Spleen (tissue), 7 donors: ENCODE measurements at regions not wholly inside any gene's neighbourhood (a gene's known extent, or its start where the extent isn't known, plus 50 kb on each side); places are given as distances from the start of the nearest gene placed in this dataset.

ENCODE experiments used
- POLR2A ChIP-seq, 3 donors: fragments of 450-650 bp; IDR thresholded peaks; one replicate each; pipeline ENCODE4 v1.5.1; 2017; ENCODE audit warnings: antibody characterized with exemption in 3 of 3, mild to moderate bottlenecking in 1 of 3
- TF ChIP-seq, protein P1 (sequence below), 11 experiments: fragments of 200-600 bp in 7 of 11; fragments of 450-650 bp in 4 of 11; sonication (generic) in 4 of 11; IDR thresholded peaks in 8 of 11; conservative IDR thresholded peaks in 3 of 11; 1 replicate in 7 of 11; 2 replicates in 4 of 11; pipeline versions ENCODE4 v1.4.0 to v1.8.0; 2016 to 2021; ENCODE audit warnings: antibody characterized with exemption in 11 of 11, inconsistent platforms in 4 of 11, mild to moderate bottlenecking in 1 of 11
- donor health status: DM: no; HTN: no; CAD: no; lungs with moderate emphysema.
- donor health status: DM: no; HTN: no; CAD: no.
- donor health status: DM: no; HTN: no; CAD: no.

DNA sequence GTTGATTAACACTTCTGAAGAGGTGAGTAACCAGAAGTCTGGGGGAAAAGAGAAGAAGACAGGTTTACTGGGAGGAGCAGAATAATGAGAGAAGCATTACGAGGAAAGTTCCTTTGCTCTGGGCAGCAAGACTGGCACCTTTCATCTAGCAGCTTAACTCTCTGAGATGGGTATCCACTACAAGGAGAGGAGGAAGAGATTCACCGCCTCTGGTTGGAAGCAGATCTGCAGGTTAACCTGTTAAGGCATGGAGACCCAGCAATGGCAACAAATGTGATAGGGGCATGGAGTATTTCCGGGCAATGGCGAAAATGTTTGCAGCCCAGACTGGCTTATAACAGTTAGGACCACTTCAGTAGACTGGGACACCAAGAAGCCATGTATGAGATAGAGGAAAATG lies 162.2 kb downstream of the TFEC start:
- no peak for TF ChIP-seq POLR2A (IDR thresholded peaks at IDR 0.05)
- TF ChIP-seq, protein P1, sequence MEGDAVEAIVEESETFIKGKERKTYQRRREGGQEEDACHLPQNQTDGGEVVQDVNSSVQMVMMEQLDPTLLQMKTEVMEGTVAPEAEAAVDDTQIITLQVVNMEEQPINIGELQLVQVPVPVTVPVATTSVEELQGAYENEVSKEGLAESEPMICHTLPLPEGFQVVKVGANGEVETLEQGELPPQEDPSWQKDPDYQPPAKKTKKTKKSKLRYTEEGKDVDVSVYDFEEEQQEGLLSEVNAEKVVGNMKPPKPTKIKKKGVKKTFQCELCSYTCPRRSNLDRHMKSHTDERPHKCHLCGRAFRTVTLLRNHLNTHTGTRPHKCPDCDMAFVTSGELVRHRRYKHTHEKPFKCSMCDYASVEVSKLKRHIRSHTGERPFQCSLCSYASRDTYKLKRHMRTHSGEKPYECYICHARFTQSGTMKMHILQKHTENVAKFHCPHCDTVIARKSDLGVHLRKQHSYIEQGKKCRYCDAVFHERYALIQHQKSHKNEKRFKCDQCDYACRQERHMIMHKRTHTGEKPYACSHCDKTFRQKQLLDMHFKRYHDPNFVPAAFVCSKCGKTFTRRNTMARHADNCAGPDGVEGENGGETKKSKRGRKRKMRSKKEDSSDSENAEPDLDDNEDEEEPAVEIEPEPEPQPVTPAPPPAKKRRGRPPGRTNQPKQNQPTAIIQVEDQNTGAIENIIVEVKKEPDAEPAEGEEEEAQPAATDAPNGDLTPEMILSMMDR (IDR thresholded peaks at IDR 0.05 in 8 of 11, conservative IDR thresholded peaks at IDR 0.05 in 3 of 11) = no peak
